Stimulated activated CD8-positive, alpha-beta memory T cell treated with anti-CD3 and anti-CD28 coated beads, Interleukin-15, amount 100 ng/mL, for 1 hour (primary cell): ENCODE measurements at regions not wholly inside any gene's neighbourhood (a gene's known extent, or its start where the extent isn't known, plus 50 kb on each side); places are given as distances from the start of the nearest gene placed in this dataset.

Source experiments
- DNase-seq: peaks from one replicate; pipeline ENCODE4 v3.0.0-alpha.2; 2020; ENCODE audit warnings: low read depth

DNA sequence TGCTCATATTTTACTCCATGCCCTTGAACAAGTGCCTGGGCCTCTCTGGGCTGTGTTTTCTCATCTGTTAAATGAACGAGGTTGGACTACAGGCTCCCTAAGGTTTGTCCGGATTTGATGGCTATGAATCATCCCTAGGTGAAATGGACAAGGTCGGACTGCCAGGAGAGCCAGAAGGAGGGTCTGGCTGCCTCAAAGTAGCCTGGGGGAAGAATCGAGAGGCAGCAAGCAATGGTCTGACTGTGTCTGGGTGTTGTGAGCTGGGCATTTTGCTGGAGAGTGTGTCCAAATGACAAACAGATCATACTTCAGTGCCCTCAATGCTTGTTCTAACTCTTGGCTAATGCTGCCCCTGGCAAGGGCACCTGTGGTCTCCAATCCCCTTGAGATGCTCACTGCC, 730.9 kb downstream of the PTPRU start:
- no peak for DNase-seq

DNA sequence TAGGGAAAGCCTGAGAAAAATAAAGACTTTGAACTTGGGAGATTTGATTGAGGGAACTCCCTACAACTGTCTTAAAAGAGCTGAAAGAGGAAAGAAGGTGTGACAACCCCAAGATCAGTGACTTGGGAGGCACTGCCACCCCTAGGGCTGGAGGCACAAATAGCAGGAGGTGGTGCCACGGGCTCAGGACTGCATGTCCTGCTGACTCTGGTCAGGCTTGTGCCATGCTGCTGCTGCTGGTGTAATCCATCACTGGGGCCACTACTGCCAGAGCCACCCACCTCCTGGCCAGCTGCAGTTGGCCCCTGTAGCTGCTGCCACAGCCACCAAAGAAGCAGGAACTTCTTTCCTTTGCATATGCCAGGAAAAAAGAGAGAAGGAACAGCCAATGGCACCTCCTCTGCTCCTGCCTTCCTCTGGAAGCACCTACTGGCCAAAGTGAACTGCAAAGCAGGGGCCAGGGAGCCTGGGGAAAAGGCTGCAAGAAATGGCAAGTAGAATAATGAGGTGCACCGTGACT, 730.3 kb downstream of the PTPRU start:
- DNase-seq = no peak

DNA sequence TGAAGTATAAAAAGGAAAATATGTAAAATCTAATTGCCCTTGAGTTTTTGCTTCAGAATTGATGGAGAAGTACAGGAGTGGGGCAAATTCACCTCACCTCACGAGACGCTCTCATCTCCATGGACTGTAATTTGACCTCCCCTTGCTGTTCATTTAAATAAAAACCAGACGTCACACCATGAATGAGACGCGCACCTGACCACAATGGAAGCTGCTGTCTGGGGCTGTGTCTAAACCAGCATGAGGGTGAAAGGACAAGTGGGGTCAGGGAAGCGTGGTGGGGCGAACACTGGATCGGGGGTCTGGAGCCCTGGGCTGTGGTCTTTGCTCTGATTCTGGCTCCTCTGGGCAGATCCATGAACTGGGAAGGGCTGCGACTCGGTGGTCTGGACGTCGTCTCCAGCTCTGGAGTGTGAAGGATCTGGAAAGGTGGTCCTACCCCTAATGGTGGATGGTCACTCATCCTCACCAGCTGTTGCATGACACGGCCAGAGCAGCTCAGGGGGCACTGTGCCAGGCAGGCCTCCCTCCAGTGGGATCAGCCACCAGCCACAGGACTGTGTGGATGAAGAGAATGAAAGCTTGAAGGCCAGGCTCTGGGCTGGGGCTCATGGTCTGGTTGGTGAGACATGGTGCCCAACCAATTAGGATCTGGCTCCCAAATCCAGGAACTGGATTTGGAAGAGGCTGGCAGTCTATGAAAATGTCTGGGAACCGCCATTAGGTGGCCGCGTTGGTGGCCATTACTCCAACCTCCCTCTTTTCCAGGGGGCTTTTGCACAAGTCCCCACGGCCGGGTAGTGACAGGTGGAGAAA, 728.6 kb downstream of the PTPRU start:
- DNase-seq = no peak

DNA sequence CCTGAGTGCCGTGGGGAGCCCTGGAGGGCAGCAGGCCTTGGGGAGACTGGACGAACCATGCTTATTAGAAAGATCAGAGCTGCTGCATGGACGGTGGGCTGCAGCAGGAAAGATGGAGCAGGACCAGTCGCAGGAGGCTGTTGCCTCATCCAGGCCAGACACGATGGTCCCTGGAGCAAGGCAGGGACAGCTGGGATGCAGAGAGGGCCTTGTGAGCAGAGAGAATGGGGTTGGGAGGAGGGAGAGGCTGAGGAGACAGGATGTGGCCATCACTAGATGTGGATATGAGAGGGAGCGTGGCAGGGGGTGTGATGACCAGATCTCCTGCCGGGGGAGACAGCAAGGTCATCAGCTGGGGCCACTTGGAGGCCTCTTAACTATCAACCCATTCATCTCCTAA, 727.6 kb downstream of the PTPRU start:
- no peak for DNase-seq

DNA sequence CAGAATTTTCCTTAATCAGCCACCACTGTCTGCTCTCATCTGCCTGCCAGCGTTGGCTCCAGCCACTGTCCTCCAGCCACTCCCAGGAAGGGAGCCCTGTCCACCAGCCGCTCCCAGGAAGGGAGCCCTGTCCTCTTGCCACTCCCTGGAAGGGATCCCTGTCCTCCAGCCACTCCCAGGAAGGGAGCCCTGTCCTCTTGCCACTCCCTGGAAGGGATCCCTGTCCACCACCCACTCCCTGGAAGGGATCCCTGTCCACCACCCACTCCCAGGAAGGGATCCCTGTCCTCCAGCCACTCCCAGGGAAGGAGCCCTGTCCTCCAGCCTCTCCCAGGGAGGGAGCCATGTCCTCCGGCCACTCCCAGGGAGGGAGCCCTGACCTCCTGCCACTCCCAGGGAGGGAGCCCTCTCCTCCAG, 726.5 kb downstream of the PTPRU start:
- no peak for DNase-seq

DNA sequence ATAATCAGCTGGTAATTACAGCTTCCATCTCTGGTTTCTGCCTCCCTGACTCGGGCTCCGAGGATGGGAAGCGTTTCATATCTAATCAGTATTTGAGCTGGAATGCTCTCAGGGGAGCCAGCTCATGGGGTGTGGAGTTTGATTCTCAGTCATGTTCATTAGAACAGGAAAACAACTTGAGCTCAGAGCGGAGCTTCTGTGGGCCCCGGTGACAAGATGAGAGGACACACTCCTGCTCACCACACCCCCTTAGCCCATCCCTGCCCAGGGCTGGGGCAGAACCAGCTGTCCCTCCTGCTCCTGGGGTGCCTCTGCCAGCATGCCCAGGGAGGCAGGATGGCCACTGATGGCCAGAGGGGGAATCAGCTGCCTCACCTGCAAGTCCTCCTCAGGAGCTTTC, 726.0 kb downstream of the PTPRU start:
- DNase-seq = no peak

DNA sequence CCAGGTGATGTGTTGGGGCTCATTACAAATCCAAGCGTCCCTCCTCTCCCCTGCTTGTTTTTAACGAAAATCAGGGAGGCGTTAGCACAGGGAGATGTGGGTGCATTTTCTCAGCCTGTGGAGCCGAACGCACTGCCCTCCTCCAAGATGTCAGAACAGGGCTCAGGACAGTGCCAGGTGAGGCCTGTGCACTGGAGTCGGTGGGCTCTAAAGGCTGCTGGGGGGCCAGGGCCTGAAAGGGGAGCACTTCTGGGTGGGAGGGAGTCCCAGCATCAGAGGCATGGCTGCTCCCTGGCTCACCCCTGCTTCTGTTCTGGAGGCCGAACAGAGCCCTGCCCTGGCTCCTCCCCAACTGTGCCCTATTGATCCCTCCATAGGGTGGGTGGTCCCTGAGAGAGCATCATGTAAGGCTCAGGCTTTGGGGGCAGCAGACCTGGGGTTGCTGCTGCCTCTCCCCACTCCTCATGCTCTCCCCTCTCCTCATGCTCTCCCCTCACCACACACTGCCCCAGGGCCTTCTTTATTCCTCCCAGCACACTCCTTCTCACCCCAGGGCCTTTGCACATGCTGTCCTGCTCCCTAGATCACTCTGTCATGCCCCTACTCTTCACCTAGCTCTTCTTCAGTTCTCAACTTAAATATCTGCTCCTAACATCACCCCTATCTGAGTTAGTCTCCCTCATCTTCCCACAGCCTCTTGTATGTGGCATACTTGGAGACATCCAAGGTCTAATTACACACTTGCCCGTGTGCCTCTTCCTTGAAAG, 725.2 kb downstream of the PTPRU start:
- DNase-seq = no peak

DNA sequence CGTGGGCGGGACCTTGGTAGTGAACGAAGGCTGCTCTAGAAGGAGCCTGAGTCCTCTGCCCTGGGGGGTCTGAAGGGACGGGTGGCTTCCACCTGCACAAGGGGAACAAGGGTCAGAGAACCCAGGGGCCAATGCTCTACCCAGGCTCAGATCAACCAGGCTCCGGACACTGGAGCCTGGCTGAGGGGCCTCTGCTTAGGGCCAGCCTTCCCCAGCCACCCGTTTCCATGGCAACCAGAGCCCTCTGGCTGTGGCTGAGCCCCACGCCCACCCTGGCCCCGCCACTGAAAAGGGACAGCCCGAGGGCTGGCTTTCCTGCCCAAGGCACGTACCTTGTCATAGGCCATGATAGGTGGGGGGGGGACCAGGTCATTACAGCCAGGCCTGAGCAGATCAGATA, 724.6 kb downstream of the PTPRU start:
- DNase-seq = no peak

DNA sequence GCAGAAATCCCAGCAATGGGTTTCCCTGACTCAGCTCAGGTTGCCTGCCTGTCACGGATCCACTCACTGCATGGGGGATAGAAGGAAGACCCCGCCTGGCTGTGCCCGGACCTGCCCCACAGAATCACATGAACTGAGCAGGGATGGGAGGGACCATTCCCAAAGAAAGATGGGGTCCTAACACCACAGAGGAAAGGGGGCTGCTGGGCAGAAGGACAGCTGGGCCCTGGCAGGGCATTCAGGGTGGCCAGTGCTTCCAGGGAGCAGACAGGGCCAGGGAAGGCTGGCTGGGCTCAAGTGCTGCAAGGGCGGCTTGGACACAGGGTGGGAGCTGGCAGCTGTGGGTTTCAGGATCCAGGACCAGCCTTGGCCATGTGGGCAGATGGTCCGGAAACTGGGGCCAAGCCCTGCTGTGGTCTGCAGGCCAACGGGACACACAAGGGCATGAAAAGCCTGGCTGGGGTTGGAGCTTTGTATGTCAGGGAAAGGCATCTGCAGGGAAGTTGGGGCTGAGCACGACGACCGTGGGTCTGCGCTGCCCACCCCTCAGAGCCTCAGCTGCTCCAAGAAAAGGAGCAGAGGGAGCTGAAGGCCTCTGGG, 723.9 kb downstream of the PTPRU start:
- DNase-seq = no peak

DNA sequence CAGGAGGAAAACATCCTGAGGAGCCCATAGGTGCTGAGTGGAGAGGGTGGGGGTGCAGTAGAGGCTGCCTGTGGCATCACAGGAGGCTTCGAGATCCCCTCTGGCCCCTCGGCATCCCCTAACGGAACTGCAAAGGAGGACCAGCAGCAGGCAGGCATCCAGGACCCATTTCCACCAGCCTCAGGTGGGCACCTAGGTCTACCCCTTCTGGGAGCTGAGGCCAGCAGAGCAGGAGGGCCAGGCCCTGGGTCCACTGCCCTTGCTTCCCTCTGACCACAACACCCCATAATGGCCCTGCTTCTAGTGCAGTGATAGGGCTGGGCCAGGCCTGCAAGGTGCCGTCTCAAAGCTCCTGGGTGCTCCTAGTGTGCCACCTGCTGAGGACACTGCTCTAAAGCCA, 723.0 kb downstream of the PTPRU start:
- no peak for DNase-seq

DNA sequence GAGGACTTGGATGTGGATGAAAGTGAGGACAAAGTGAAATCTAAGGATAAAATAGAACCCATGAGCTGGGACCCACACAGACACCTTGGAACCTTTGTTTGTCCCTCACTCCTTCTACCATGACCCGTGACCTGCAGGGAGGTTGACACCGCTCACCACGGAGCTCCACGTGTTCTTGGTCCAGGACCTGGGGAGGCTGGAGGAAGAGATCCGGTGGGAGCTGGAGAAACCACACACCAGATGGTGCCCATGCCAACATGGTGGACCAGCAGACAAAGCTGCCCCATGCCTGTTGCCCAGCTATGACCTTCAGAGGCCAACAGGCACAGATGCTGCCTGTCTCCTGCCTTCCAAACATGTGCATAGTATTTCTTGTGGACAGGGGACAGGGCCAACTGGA, 721.9 kb downstream of the PTPRU start:
- no peak for DNase-seq

DNA sequence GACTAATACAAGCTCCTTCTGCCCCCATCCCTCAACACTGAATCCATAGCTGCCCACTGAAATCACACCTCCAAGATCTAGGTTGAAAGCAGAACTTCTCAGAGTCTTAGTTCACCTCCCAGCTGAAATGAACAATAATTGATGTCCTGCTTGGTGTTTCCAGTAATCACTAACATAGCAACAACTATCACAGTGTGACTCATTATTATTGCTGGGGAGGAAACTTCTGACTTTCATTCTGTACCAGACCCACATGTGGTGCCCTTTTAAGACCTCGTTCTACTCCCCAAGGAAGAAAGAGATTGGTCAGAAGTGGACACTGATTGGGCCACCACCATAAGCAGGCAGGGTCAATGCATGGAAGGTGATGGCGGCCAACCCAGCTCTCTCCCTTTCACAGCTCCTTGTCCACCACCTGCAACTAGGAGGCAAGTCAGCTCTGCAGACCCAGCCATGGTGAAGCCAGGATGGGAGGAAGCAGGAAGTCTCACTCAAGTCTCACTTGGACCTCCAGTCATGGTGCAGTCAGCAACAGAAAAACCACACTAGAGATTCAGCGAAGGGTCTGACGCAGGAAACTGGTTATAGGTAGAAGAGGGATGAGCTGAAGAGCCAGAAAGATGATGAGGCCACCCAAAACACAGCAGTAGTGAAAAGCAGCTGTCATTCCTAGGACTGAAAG, 720.2 kb downstream of the PTPRU start:
- no peak for DNase-seq

DNA sequence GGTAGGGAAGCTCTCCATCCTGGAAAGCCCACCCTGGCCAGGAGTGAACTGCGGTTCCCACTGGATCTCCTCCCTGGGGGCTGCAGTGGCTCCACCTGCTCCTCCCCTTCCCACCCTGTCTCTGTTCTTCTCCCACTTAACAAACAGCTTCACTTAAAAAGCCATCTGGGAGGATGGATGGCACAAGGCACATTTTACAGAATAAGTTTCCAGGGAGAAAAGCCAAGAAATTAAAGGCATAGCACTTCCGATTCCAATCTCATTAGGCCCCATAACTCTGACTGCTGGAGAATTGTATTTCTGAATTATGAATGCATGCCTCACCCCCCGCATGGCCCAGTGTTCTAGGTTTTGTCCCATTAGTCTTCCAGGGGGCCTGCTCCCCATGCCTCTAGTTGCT, 718.3 kb downstream of the PTPRU start:
- no peak for DNase-seq

DNA sequence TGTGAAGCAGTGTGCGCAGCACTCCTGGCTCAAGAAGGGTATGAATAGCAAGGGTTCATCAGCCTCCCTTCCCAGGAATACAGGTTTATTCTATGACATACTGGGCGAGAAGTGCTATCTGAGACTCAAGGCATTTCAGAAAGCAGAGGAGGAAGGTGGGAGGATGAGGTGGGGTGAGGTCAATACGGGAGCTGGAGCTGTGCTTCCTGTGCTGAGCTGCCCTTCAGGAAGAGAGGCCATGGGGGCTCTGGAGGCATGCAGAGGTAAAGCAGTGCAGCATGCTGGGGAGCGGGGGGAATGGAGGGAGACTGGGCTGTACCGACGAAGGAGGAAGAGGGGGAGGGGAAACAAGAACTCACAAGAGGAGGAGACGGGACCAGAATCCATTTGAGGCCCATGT, 717.6 kb downstream of the PTPRU start:
- DNase-seq = no peak

DNA sequence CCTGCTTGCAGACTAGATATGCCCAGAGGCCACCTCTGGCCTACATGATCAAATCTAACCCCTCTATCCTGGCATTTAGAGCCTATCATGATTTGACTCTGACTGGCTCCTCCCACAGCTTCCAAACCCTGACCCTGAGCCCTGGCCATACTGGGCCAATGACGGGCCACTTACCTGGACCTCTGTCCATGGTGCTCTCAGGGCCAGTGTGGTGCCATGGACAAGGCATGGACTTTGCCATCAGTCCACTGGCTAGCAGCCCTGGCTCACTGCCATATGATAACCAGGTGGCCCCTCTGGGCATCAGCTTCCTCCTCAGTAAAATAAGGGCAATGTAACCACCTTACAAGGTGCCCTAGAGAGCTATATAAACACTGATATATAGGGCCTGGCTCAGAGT, 713.4 kb downstream of the PTPRU start:
- no peak for DNase-seq

DNA sequence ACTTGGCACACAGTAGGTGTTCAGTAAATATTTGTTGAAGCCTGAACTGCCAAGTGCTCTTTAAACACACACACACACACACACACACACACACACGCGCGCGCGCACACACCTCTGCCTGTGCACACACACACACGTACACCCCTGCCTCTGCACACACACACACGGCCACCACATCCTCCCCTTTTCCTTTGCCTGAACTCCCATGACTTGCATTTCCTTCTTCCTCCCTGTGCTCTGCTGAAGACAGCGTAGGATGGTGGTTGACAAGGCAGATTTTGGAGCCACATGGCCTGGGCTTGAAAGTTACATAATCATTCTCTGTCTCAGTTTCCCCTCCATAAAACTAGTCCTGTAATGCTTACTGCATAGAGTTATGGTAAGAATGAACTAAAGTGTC, 712.3 kb downstream of the PTPRU start:
- no peak for DNase-seq

DNA sequence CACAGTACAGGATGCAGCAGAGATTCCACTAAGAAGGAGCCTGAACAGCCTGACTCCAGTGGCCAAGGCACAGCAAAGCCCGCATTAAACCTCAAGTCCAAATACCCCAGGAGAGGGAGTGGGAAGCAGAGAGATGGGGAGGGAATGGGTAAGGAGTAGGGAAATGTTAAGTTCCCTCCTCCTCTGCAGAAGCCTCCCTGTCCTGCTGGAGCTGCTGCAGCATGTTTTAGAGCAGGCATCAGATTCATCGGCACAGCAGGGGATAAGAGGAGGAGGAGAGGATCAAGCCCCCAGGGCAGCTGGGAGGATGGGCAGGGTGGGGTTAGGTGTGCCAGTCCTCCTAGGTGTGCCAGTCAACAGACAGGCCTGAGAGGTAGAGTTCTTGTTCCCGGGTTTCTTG, 709.7 kb downstream of the PTPRU start:
- DNase-seq = no peak

DNA sequence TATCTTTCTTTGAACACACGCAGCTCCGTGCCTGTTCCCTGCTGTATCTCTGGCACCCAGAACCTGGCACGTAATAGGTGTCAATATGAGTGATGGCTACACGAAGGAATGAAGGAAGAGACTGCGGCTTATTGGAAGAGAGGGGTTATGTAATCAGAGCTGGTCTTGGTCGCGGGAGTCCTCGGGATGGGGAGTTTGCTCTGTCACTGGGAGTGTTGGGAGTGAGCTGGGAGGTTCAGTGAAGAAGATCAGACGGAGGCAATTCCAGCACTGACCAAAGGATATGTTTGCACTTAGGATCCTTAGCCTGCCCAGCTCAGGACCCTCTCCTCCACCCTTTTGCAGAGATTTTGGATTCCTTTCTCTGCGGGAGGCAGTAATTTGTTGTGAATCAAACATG, 709.1 kb downstream of the PTPRU start:
- no peak for DNase-seq

DNA sequence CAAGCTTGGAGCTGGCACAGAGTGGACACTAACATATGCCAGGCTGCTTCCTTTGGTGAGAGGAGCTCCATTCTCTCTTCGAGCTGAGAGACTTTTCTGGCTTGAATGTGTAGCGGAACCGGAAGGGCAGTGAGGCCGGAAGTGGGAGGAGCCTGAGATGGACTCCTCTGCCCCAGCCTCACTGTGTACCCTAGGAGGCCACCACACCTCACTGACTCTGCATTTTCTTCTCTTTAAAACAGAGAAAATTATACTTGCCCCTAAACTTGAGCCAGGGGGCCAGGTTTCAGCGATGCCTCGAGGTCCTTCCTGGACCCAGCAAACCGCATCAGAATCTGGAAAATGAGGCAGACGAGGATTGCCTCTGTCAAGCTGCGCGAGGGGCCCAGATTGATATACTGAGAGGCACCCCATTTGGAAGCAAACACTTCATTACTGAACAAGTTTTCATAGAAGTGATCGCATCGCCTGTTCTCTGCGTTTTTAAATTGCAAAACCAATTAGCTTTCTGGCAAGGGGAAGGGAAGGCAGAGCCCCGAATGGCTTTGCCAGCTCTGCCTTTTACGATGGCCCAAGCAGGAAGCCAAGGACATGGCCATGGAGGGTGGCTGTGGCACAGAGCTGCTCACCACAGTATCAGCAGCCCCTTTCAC, 708.1 kb downstream of the PTPRU start:
- no peak for DNase-seq

DNA sequence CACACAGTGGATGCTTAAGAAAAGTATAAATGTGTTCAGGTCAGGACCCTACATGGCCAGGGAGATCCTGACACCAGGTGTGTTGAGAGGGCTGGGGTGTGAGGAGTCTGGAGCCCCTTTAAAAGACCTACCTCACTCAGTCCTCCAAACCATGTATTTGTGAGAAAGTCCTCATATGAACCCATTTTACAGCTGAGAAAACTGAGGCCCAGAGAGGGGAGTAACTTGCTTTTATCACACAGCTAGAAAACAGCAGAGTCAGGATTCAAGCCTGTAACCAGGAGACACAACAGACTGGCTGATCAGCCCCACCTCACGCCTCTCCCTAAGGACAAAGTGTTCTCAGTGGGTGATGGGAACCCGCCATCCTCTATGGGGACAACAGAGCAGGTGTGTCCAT, 706.7 kb downstream of the PTPRU start:
- DNase-seq = no peak

DNA sequence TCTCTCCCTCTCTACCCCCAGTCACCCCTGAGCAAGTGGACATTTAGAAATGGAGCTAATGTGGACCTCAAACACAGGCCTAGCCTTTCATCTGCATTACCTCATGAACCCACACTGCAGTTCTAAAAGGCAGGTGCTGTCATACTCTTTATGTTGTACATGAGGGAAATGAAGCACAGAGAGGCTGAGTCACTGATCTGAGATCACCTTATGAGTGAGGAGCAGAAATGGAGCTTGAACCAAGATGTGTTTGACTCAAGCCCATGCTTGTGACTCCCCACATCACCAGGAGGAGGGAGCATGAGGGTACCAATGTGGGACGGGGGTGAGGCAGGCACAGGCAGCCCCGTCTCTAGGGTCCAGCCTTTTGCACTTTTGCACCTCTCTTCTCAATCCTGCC, 702.8 kb downstream of the PTPRU start:
- DNase-seq = no peak

DNA sequence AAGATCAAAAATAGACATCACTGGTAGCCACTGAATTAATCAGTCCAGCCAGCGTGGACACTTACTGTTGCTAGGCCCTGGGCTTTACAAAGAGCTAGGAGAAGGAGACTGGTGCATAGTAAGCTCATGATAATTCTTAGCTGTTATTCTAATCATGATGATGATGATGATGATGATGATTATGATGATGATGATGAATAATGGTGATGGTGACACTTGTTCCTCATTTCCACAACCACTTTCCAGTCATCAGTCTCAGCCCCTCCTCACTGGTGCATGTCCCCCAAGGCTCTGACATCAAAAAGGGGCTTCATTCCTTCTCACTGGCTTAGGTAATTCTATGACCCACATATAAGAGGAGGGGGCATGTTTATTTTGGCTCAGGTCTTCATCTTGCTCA, 701.0 kb downstream of the PTPRU start:
- DNase-seq = no peak
